SU-DHL-6 (cell line): ENCODE measurements at regions not wholly inside any gene's neighbourhood (a gene's known extent, or its start where the extent isn't known, plus 50 kb on each side); places are given as distances from the start of the nearest gene placed in this dataset.

ENCODE experiments used
- H2AFZ ChIP-seq: fragments of 200-600 bp; sonication (generic); 2 replicates; pipeline ENCODE4 v1.6.1; 2014; ENCODE audit warnings: low read depth, mild to moderate bottlenecking, moderate library complexity, mixed read lengths, antibody characterized with exemption, low read length; ENCODE audit not compliant: severe bottlenecking
- H3F3A ChIP-seq: fragments of 200-600 bp; shearing (Covaris generic); 2 replicates; pipeline ENCODE4 v1.6.0; 2016; ENCODE audit warnings: antibody characterized with exemption, mild to moderate bottlenecking; ENCODE audit not compliant: insufficient read depth
- H3K27ac ChIP-seq: fragments of 200-600 bp; sonication (generic); 2 replicates; pipeline ENCODE4 v1.5.1; 2016; ENCODE audit warnings: low read depth, mild to moderate bottlenecking, low read length, moderate library complexity, mixed read lengths
- H3K27me3 ChIP-seq: fragments of 200-600 bp; sonication (generic), shearing (Covaris generic); 2 replicates; pipeline ENCODE4 v1.6.0; 2014; ENCODE audit warnings: mild to moderate bottlenecking, low read length
- H3K36me3 ChIP-seq: fragments of 200-600 bp; sonication (generic); 2 replicates; pipeline ENCODE4 v1.6.1; 2014; ENCODE audit warnings: mild to moderate bottlenecking, low read length, mixed read lengths
- H3K4me2 ChIP-seq: fragments of 300-600, 200-600 bp; shearing (Covaris generic), sonication (generic); 2 replicates; pipeline ENCODE4 v1.6.0; 2014; ENCODE audit warnings: low read length, low read depth, mild to moderate bottlenecking; ENCODE audit not compliant: poor library complexity, severe bottlenecking
- H3K4me3 ChIP-seq: fragments of 200-600 bp; sonication (generic); 2 replicates; pipeline ENCODE4 v1.5.1; 2014; ENCODE audit warnings: antibody characterized with exemption, low read length, mild to moderate bottlenecking, mixed read lengths; ENCODE audit not compliant: insufficient read depth, poor library complexity, severe bottlenecking
- H3K79me2 ChIP-seq: fragments of 200-600 bp; sonication (generic); 2 replicates; pipeline ENCODE4 v1.6.1; 2014; ENCODE audit warnings: mild to moderate bottlenecking, low read length, moderate library complexity; ENCODE audit not compliant: insufficient read depth
- H3K9ac ChIP-seq: fragments of 200-600 bp; sonication (generic); 2 replicates; pipeline ENCODE4 v1.7.0; 2014; ENCODE audit warnings: mild to moderate bottlenecking, low read length
- H3K9me2 ChIP-seq: fragments of 200-600 bp; sonication (generic); replicated peaks from 2 replicates; pipeline ENCODE4 v1.6.1; 2014; ENCODE audit warnings: low read length; ENCODE audit not compliant: insufficient read depth
- H3K9me3 ChIP-seq: fragments of 200-600 bp; sonication (generic); 2 replicates; pipeline ENCODE4 v1.6.1; 2014; ENCODE audit warnings: low read length, mixed read lengths; ENCODE audit not compliant: insufficient read depth
- H4K20me1 ChIP-seq: fragments of 200-600 bp; sonication (generic); 2 replicates; pipeline ENCODE4 v1.6.1; 2014; ENCODE audit warnings: low read depth, mild to moderate bottlenecking, antibody characterized with exemption, low read length, moderate library complexity, mixed read lengths
- CTCF ChIP-seq: fragments of 200-600 bp; sonication (generic); IDR thresholded peaks from one replicate; pipeline ENCODE4 v1.5.1; 2017; ENCODE audit warnings: antibody characterized with exemption, mild to moderate bottlenecking, low read length, moderate library complexity; ENCODE audit not compliant: insufficient read depth, poor library complexity, severe bottlenecking
- EZH2phosphoT487 ChIP-seq: fragments of 200-600 bp; sonication (generic), shearing (Covaris generic); conservative IDR thresholded peaks from 2 replicates; pipeline ENCODE4 v1.6.1; 2018; ENCODE audit warnings: mild to moderate bottlenecking, antibody characterized with exemption, low read length, moderate library complexity, mixed read lengths

GRCh38 chr6:119535332-119535731 lies 185.8 kb upstream of the MAN1A1 start:
- Histone ChIP-seq H3K9me3 (no peaks in the 10 kb centered on the region), H3K9ac (no peak overlapping the region), H3K27ac (no peak overlapping the region), H3K79me2 (no peaks in the 10 kb centered on the region), H4K20me1 (no peaks in the 10 kb centered on the region), H3K27me3 (no peaks in the 10 kb centered on the region), H3F3A (no peaks in the 10 kb centered on the region), H3K4me3 (no peak overlapping the region), H3K4me2 (no peak overlapping the region), H3K9me2 (no peaks in the 10 kb centered on the region), H2AFZ (no peak overlapping the region), H3K36me3 (no peaks in the 10 kb centered on the region)
- TF ChIP-seq EZH2phosphoT487, result no peak

GRCh38 chr6:119533603-119534279 lies 184.2 kb upstream of the MAN1A1 start:
- H3K79me2 ChIP-seq, result no peaks in the 10 kb centered on the region
- H3K4me3 ChIP-seq, result no peak overlapping the region
- no peak overlapping the region for H2AFZ ChIP-seq
- H3K9ac ChIP-seq, result no peak overlapping the region
- no peaks in the 10 kb centered on the region for H3K9me3 ChIP-seq
- TF ChIP-seq EZH2phosphoT487 (no peak), CTCF (no peak)
- H3F3A ChIP-seq, result no peaks in the 10 kb centered on the region
- no peak overlapping the region for H3K4me2 ChIP-seq
- no peaks in the 10 kb centered on the region for H4K20me1 ChIP-seq
- no peak overlapping the region for H3K27ac ChIP-seq
- H3K9me2 ChIP-seq, result no peaks in the 10 kb centered on the region; the same call in 1 of the 2 replicates
- no peaks in the 10 kb centered on the region for H3K27me3 ChIP-seq
- H3K36me3 ChIP-seq, result no peaks in the 10 kb centered on the region

GRCh38 chr6:119527231-119527578 lies 177.6 kb upstream of the MAN1A1 start:
- H4K20me1 ChIP-seq, result no peaks in the 10 kb centered on the region
- no peaks in the 10 kb centered on the region for H3F3A ChIP-seq
- H3K27ac ChIP-seq, result no peak overlapping the region
- H2AFZ ChIP-seq, result no peak overlapping the region
- no peaks in the 10 kb centered on the region for H3K27me3 ChIP-seq
- H3K9me2 ChIP-seq, result no peaks in the 10 kb centered on the region; the same call in 1 of the 2 replicates
- no peaks in the 10 kb centered on the region for H3K36me3 ChIP-seq
- no peak overlapping the region for H3K4me3 ChIP-seq
- no peaks in the 10 kb centered on the region for H3K79me2 ChIP-seq
- H3K4me2 ChIP-seq, result no peak overlapping the region
- H3K9me3 ChIP-seq, result no peaks in the 10 kb centered on the region
- TF ChIP-seq EZH2phosphoT487, result no peak
- TF ChIP-seq CTCF, result no peak
- H3K9ac ChIP-seq, result no peak overlapping the region

GRCh38 chr6:119526561-119527230 lies 177.1 kb upstream of the MAN1A1 start:
- Histone ChIP-seq H3K4me3 (no peak overlapping the region), H3K36me3 (no peaks in the 10 kb centered on the region), H3K79me2 (no peaks in the 10 kb centered on the region), H4K20me1 (no peaks in the 10 kb centered on the region), H2AFZ (no peak overlapping the region), H3F3A (no peaks in the 10 kb centered on the region), H3K27ac (no peak overlapping the region), H3K9ac (no peak overlapping the region), H3K9me3 (no peaks in the 10 kb centered on the region), H3K9me2 (no peaks in the 10 kb centered on the region; the same call in 1 of the 2 replicates), H3K4me2 (no peak overlapping the region), H3K27me3 (no peaks in the 10 kb centered on the region)
- TF ChIP-seq CTCF (no peak), EZH2phosphoT487 (no peak)
